Smooth muscle cell (in vitro differentiated cells): ENCODE measurements at regions not wholly inside any gene's neighbourhood (a gene's known extent, or its start where the extent isn't known, plus 50 kb on each side); places are given as distances from the start of the nearest gene placed in this dataset.
"Not testable (repeated sequence)": the region's sequence is repeated elsewhere in the genome, so short reads cannot be mapped to it uniquely, and the experiment has no call there.

Experiments
- DNase-seq: peaks from one replicate; lab custom pipeline; 2025; ENCODE audit not compliant: unreplicated experiment; lab: John Stamatoyannopoulos, UW
- H2AFZ ChIP-seq: fragments of 200-600 bp; sonication (generic); 2 replicates; pipeline ENCODE4 v1.6.0; 2016; ENCODE audit warnings: antibody characterized with exemption, low read depth, mild to moderate bottlenecking
- H3F3A ChIP-seq: fragments of 200-600 bp; sonication (generic); 2 replicates; pipeline ENCODE4 v1.6.0; 2017; ENCODE audit warnings: antibody characterized with exemption, low read depth
- H3K27ac ChIP-seq: fragments of 200-600 bp; sonication (generic); 2 replicates; pipeline ENCODE4 v1.5.1; 2016; ENCODE audit warnings: low read depth, mild to moderate bottlenecking
- H3K27me3 ChIP-seq: fragments of 200-600 bp; sonication (generic); 2 replicates; pipeline ENCODE4 v1.6.1; 2016; ENCODE audit warnings: low read depth, mild to moderate bottlenecking
- H3K36me3 ChIP-seq: fragments of 200-600 bp; sonication (generic); 2 replicates; pipeline ENCODE4 v1.5.1; 2016; ENCODE audit warnings: low read depth
- H3K4me1 ChIP-seq: fragments of 200-600 bp; sonication (generic); 2 replicates; pipeline ENCODE4 v1.5.1; 2016; ENCODE audit warnings: low read depth
- H3K4me2 ChIP-seq: fragments of 200-600 bp; sonication (generic); 2 replicates; pipeline ENCODE4 v1.6.0; 2016; ENCODE audit warnings: mild to moderate bottlenecking
- H3K4me3 ChIP-seq: fragments of 200-600 bp; sonication (generic); 2 replicates; pipeline ENCODE4 v1.5.1; 2016; ENCODE audit warnings: mild to moderate bottlenecking
- H3K79me2 ChIP-seq: fragments of 200-600 bp; sonication (generic); 2 replicates; pipeline ENCODE4 v1.6.0; 2016; ENCODE audit warnings: low read depth, mild to moderate bottlenecking
- H3K9ac ChIP-seq: fragments of 200-600 bp; sonication (generic); 2 replicates; pipeline ENCODE4 v1.6.0; 2016; ENCODE audit warnings: low read depth
- H3K9me3 ChIP-seq: fragments of 200-600 bp; sonication (generic); replicated peaks from 2 replicates; pipeline ENCODE4 v1.5.1; 2016; ENCODE audit warnings: low read depth
- H4K20me1 ChIP-seq: fragments of 200-600 bp; sonication (generic); 2 replicates; pipeline ENCODE4 v1.6.0; 2016; ENCODE audit warnings: low read depth
- WGBS: methylation state at CpG from one replicate; pipeline ENCODE4 v1.1.7; 2016; ENCODE audit warnings: low lambda C conversion rate; 5-methylcytosine and 5-hydroxymethylcytosine counted together
- TF ChIP-seq, protein P1 (sequence below): fragments of 200-600 bp; sonication (generic); IDR thresholded peaks from 2 replicates; pipeline ENCODE4 v1.5.1; 2017; ENCODE audit warnings: borderline replicate concordance, mild to moderate bottlenecking, antibody characterized with exemption; ENCODE audit not compliant: insufficient read depth, poor library complexity, severe bottlenecking

DNA sequence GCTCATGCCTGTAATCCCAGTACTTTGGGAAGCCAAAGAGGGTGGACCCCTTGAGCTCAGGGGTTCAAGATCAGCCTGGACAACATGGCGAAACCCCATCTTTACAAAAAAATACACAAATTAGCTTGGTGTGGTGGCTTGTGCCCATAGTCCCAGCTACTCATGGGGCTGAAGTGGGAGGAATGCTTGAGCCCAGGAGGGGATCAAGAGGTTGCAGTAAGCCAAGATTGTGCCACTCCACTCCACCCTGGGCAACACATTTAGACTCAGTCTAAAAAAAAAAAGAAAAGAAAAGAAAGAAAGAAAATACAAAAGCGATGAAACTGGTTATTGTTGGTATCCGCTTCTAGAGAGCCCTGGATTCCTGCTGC, 597.4 kb downstream of the UQCRFS1 start:
- H3K27ac ChIP-seq: no peak overlapping the region
- H2AFZ ChIP-seq: no peak overlapping the region
- TF ChIP-seq, protein P1, sequence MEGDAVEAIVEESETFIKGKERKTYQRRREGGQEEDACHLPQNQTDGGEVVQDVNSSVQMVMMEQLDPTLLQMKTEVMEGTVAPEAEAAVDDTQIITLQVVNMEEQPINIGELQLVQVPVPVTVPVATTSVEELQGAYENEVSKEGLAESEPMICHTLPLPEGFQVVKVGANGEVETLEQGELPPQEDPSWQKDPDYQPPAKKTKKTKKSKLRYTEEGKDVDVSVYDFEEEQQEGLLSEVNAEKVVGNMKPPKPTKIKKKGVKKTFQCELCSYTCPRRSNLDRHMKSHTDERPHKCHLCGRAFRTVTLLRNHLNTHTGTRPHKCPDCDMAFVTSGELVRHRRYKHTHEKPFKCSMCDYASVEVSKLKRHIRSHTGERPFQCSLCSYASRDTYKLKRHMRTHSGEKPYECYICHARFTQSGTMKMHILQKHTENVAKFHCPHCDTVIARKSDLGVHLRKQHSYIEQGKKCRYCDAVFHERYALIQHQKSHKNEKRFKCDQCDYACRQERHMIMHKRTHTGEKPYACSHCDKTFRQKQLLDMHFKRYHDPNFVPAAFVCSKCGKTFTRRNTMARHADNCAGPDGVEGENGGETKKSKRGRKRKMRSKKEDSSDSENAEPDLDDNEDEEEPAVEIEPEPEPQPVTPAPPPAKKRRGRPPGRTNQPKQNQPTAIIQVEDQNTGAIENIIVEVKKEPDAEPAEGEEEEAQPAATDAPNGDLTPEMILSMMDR: no peak
- H3K4me3 ChIP-seq: no peak overlapping the region
- no peaks in the 10 kb centered on the region for H4K20me1 ChIP-seq
- H3K27me3 ChIP-seq: no peaks in the 10 kb centered on the region
- H3K79me2 ChIP-seq: no peaks in the 10 kb centered on the region
- no peaks in the 10 kb centered on the region for H3K36me3 ChIP-seq
- H3K4me1 ChIP-seq: no peaks in the 10 kb centered on the region
- WGBS: 88% methylated on average over 3 of the region's 3 CpGs
- H3K4me2 ChIP-seq: no peak overlapping the region
- no peak overlapping the region for H3K9ac ChIP-seq
- no peaks in the 10 kb centered on the region for H3F3A ChIP-seq
- DNase-seq: no peak
- peaks cover 4% of the 10 kb centered on the region for H3K9me3 ChIP-seq

DNA sequence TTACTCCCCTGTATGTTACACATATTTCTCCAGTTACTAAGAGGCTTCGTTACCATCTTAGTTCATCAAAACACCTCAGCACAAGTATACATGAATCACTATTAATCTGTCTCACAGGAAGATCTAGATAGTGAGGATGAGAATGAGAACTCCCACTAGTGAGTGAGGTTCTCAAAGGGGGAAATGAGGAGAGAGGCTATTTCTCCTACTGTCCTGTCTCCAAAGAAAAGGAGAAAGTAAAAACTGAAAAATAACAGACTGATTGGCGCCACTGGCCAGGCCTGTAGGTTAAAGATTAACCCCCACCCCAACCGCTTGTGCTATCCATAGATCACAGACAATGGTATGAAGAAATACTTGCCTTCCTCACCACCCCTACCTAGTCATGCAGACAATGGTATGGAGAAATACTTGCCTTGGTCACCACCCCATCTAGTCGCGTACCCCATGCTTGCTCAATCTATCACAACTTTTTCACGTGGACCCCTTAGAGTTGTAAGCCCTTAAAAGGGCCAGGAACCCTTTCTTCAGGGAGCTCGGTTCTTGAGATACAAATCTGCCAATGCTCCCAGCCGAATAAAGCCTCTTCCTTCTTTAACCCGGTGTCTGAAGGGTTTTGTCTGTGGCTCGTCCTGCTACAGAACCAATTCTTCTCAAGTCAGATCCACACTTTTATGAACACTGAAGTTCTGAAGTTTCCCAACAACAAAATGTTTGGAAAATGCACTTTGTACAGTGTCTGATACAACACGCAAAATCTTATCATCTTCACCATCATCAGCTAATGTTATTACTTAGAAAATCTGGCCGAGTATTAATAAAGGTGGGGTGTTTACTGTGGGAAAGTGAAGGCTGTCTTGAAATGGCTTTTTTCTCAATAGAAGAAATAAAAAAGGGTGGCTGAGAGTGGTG, 598.1 kb downstream of the UQCRFS1 start:
- Histone ChIP-seq H3K4me3 (no peak overlapping the region), H3K4me2 (no peak overlapping the region), H2AFZ (no peak overlapping the region), H3K27me3 (no peaks in the 10 kb centered on the region), H3K9ac (no peak overlapping the region), H3K79me2 (no peaks in the 10 kb centered on the region), H3K27ac (no peak overlapping the region), H3K9me3 (peaks cover 4% of the 10 kb centered on the region), H3K36me3 (no peaks in the 10 kb centered on the region), H4K20me1 (no peaks in the 10 kb centered on the region), H3F3A (no peaks in the 10 kb centered on the region), H3K4me1 (no peaks in the 10 kb centered on the region)
- 85% methylated on average over 12 of the region's 12 CpGs for WGBS
- DNase-seq: no peak
- TF ChIP-seq, protein P1: no peak

DNA sequence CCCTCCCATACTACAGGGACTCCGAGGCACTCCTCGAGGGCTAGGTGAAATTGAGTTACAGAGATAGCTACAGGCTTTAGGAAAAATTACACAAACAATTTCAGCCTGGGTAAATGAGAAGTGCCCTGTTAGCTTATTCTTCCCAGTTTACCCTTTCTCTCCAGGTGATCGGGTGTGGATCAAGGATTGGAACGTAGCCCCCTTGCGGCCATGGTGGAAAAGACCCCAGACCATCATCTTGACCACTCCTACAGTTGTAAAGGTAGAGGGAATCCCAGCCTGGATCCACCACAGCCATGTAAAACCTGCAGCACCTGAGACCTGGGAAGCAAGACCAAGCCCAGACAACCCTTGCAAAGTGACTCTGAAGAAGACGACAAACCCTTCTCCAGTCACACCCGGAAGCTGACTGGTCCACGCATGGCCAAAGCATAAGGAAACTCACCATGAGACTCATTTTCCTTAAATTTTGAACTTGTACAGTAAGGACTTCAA, 600.6 kb downstream of the UQCRFS1 start:
- TF ChIP-seq, protein P1: no peak
- H3F3A ChIP-seq: no peaks in the 10 kb centered on the region
- no peak overlapping the region for H3K27ac ChIP-seq
- peaks cover 4% of the 10 kb centered on the region for H3K9me3 ChIP-seq
- no peak overlapping the region for H2AFZ ChIP-seq
- no peaks in the 10 kb centered on the region for H3K4me1 ChIP-seq
- no peak overlapping the region for H3K9ac ChIP-seq
- 81% methylated on average over 8 of the region's 8 CpGs for WGBS
- H3K27me3 ChIP-seq: no peaks in the 10 kb centered on the region
- no peak for DNase-seq
- no peak overlapping the region for H3K4me3 ChIP-seq
- no peaks in the 10 kb centered on the region for H4K20me1 ChIP-seq
- H3K4me2 ChIP-seq: no peak overlapping the region
- H3K36me3 ChIP-seq: no peaks in the 10 kb centered on the region
- H3K79me2 ChIP-seq: no peaks in the 10 kb centered on the region

DNA sequence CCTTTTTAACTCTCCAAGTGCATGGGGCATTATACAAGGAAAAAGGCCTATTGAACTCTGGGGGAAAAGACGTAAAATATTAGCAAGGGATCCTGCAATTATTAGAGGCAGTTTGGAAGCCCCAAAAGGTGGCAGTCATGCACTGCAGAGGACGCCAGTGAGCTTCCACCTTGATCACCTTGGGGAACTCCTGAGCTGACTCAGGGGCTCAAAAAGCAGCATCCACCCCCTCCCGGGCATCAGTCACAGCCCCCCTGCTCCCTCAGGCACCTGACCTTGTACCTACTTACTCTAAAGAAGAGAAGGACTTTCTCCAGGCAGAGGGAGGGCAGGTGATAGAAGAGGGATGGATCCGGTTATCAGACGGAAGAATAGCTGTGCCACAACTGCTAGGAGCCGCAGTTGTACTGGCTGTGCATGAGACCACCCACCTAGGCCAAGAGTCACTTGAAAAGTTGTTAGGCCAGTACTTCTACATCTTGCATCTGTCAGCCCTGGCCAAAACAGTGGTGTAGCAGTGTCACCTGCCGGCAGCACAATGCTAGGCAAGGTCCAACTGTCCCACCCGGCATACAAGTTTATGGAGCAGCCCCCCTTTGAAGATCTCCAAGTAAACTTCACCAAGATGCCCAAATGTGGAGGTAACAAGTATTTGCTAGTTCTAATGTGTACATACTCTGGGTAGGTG, 601.6 kb downstream of the UQCRFS1 start:
- not testable (repeated sequence) for H4K20me1 ChIP-seq, H3K79me2 ChIP-seq, H3K4me1 ChIP-seq, H3K9me3 ChIP-seq, H3K36me3 ChIP-seq, H3K9ac ChIP-seq, H3F3A ChIP-seq, H3K27ac ChIP-seq, H2AFZ ChIP-seq, H3K27me3 ChIP-seq, H3K4me3 ChIP-seq, DNase-seq, H3K4me2 ChIP-seq
- 78% methylated on average over 8 of the region's 8 CpGs for WGBS
